SK-N-SH (cell line): ENCODE measurements at regions not wholly inside any gene's neighbourhood (a gene's known extent, or its start where the extent isn't known, plus 50 kb on each side); places are given as distances from the start of the nearest gene placed in this dataset.

Experiments used
- CTCF ChIA-PET: fragments of 300-600, 350-600 bp; formaldehyde crosslinking; extraction: SDS; loops from one replicate; lab custom pipeline; 2021; lab: Yijun Ruan, JAX
- POLR2A ChIA-PET: fragments of 350-600 bp; sonication (Branson Sonifier 250); formaldehyde crosslinking; extraction: SDS; loops from one replicate; lab custom pipeline; 2020; ENCODE audit warnings: antibody characterized with exemption, inconsistent platforms; lab: Yijun Ruan, JAX
- DNase-seq: peaks from one replicate; pipeline ENCODE4 v3.0.0; 2012
- H2AFZ ChIP-seq: fragments of 200-600 bp; sonication (generic); 2 replicates; pipeline ENCODE4 v1.8.1; 2016; ENCODE audit warnings: antibody characterized with exemption, mild to moderate bottlenecking, low read depth
- H3F3A ChIP-seq: fragments of 200-600 bp; sonication (generic); replicated peaks from 2 replicates; pipeline ENCODE3; 2016; ENCODE audit warnings: antibody characterized with exemption, mild to moderate bottlenecking; ENCODE audit not compliant: insufficient read depth
- H3K27ac ChIP-seq, 2 experiments: fragments of 200-500 bp in 1 of 2; fragments of 200-600 bp in 1 of 2; sonication (Bioruptor generic) in 1 of 2; sonication (generic), shearing (Covaris generic) in 1 of 2; 2 replicates each; pipeline versions ENCODE4 v1.5.1 to v1.6.1; 2014 to 2016; ENCODE audit warnings: low read depth in 2 of 2, inconsistent platforms in 1 of 2, low read length in 1 of 2, mild to moderate bottlenecking in 1 of 2, mixed read lengths in 1 of 2
- H3K27me3 ChIP-seq: fragments of 200-600 bp; sonication (generic), shearing (Covaris generic); 2 replicates; pipeline ENCODE4 v1.6.1; 2016; ENCODE audit warnings: mixed run types; ENCODE audit not compliant: insufficient read depth
- H3K36me3 ChIP-seq, 2 experiments: fragments of 200-500 bp in 1 of 2; fragments of 200-600 bp in 1 of 2; sonication (Bioruptor generic) in 1 of 2; sonication (generic) in 1 of 2; replicated peaks in 1 of 2; 2 replicates each; pipeline versions ENCODE3 to v1.5.1; 2014 to 2016; ENCODE audit warnings: low read length in 1 of 2, mild to moderate bottlenecking in 1 of 2; ENCODE audit not compliant: insufficient read depth in 2 of 2, control insufficient read depth in 1 of 2
- H3K4me1 ChIP-seq, 2 experiments: fragments of 200-500 bp in 1 of 2; fragments of 200-600 bp in 1 of 2; sonication (Bioruptor generic) in 1 of 2; sonication (generic), shearing (Covaris generic) in 1 of 2; 2 replicates each; pipeline versions ENCODE4 v1.5.1 to v1.6.1; 2014 to 2016; ENCODE audit warnings: low read depth in 1 of 2, low read length in 1 of 2, mixed run types in 1 of 2; ENCODE audit not compliant: insufficient read depth in 2 of 2, control insufficient read depth in 1 of 2
- H3K4me2 ChIP-seq: fragments of 200-600 bp; sonication (generic), shearing (Covaris generic); 2 replicates; pipeline ENCODE4 v1.6.1; 2017; ENCODE audit warnings: mixed run types
- H3K4me3 ChIP-seq, 2 experiments: fragments of 200-500 bp in 1 of 2; fragments of 200-600 bp in 1 of 2; sonication (Bioruptor generic) in 1 of 2; sonication (generic), shearing (Covaris generic) in 1 of 2; 2 replicates each; pipeline versions ENCODE4 v1.5.1 to v1.8.1; 2014 to 2016; ENCODE audit warnings: low read depth in 2 of 2, inconsistent platforms in 1 of 2, low read length in 1 of 2, mild to moderate bottlenecking in 1 of 2, mixed read lengths in 1 of 2, moderate library complexity in 1 of 2
- H3K79me2 ChIP-seq: fragments of 200-600 bp; sonication (generic); 2 replicates; pipeline ENCODE4 v1.8.1; 2017; ENCODE audit warnings: mild to moderate bottlenecking; ENCODE audit not compliant: insufficient read depth
- H3K9ac ChIP-seq: fragments of 200-600 bp; sonication (generic); 2 replicates; pipeline ENCODE4 v1.6.1; 2017; ENCODE audit warnings: mixed run types
- H3K9me2 ChIP-seq: fragments of 200-600 bp; sonication (generic); 2 replicates; pipeline ENCODE4 v1.6.1; 2017; ENCODE audit warnings: mixed run types
- H3K9me3 ChIP-seq: fragments of 200-600 bp; sonication (generic); 2 replicates; pipeline ENCODE4 v1.6.1; 2017; ENCODE audit warnings: mixed run types, mild to moderate bottlenecking, moderate library complexity
- H4K20me1 ChIP-seq: fragments of 200-600 bp; sonication (generic); 2 replicates; pipeline ENCODE4 v1.6.1; 2017; ENCODE audit warnings: mild to moderate bottlenecking, mixed run types; ENCODE audit not compliant: insufficient read depth
- CHD2 ChIP-seq: fragments of 150-350 bp; IDR thresholded peaks from 2 replicates; pipeline ENCODE4 v1.6.1; 2018; ENCODE audit warnings: low read length; ENCODE audit not compliant: partially characterized antibody
- CTCF ChIP-seq: fragments of 200-600 bp; sonication (generic); IDR thresholded peaks from 2 replicates; pipeline ENCODE4 v1.6.1; 2017; ENCODE audit warnings: antibody characterized with exemption, mild to moderate bottlenecking, moderate library complexity
- ELF1 ChIP-seq: IDR thresholded peaks from 2 replicates; pipeline ENCODE4 v1.4.0; 2012
- EZH2phosphoT487 ChIP-seq: fragments of 200-600 bp; sonication (generic); IDR thresholded peaks from 2 replicates; pipeline ENCODE4 v1.6.1; 2017; ENCODE audit warnings: low read depth, mixed run types, mild to moderate bottlenecking, antibody characterized with exemption, moderate library complexity, borderline replicate concordance
- FOXM1 ChIP-seq: IDR thresholded peaks from 2 replicates; pipeline ENCODE4 v1.4.0; 2012; ENCODE audit warnings: low read depth, mild to moderate bottlenecking
- GABPA ChIP-seq: IDR thresholded peaks from 2 replicates; pipeline ENCODE4 v1.4.0; 2012; ENCODE audit warnings: low read depth, mild to moderate bottlenecking
- GATA2 ChIP-seq: sonication (generic); formaldehyde crosslinking; IDR thresholded peaks from 2 replicates; pipeline ENCODE4 v1.5.0; 2020; ENCODE audit warnings: mild to moderate bottlenecking, missing genetic modification reagents
- JUND ChIP-seq: IDR thresholded peaks from 2 replicates; pipeline ENCODE4 v1.4.0; 2012
- MEF2A ChIP-seq: IDR thresholded peaks from 2 replicates; pipeline ENCODE4 v1.4.0; 2012; ENCODE audit warnings: low read depth, borderline replicate concordance
- MXI1 ChIP-seq: IDR thresholded peaks from 2 replicates; pipeline ENCODE4 v1.6.1; 2012; ENCODE audit warnings: mild to moderate bottlenecking, low read depth, low read length, improper control_type of control experiment
- POLR2AphosphoS5 ChIP-seq: IDR thresholded peaks from 2 replicates; pipeline ENCODE4 v1.6.1; 2012; ENCODE audit warnings: low read depth, low read length
- RFX5 ChIP-seq: IDR thresholded peaks from 2 replicates; pipeline ENCODE4 v1.6.1; 2012; ENCODE audit warnings: mild to moderate bottlenecking, improper control_type of control experiment, low read length
- RXRA ChIP-seq: IDR thresholded peaks from 2 replicates; pipeline ENCODE4 v1.4.0; 2012; ENCODE audit warnings: low read depth, mild to moderate bottlenecking, borderline replicate concordance
- SIN3A ChIP-seq: IDR thresholded peaks from 2 replicates; pipeline ENCODE4 v1.6.1; 2012; ENCODE audit warnings: low read depth, mild to moderate bottlenecking, low read length, moderate library complexity, borderline replicate concordance
- SMC3 ChIP-seq: IDR thresholded peaks from 2 replicates; pipeline ENCODE4 v1.6.1; 2012; ENCODE audit warnings: low read depth, low read length, improper control_type of control experiment
- TAF1 ChIP-seq: IDR thresholded peaks from 2 replicates; pipeline ENCODE4 v1.6.1; 2012; ENCODE audit warnings: low read depth, mild to moderate bottlenecking, low read length, moderate library complexity, borderline replicate concordance
- WGBS: methylation state at CpG from one replicate; pipeline ENCODE4 v1.1.6; 2017; ENCODE audit warnings: low lambda C conversion rate; 5-methylcytosine and 5-hydroxymethylcytosine counted together
- TF ChIP-seq, protein P1 (sequence below): IDR thresholded peaks from 2 replicates; pipeline ENCODE4 v1.6.1; 2012; ENCODE audit warnings: mild to moderate bottlenecking, low read depth, low read length, moderate library complexity

GRCh38 chr18:70400476-70400875 is 111.6 kb downstream of the SOCS6 start:
- 76% methylated on average over 6 of the region's 6 CpGs for WGBS
- Histone ChIP-seq H4K20me1 (no peaks in the 10 kb centered on the region), H3F3A (peaks cover 6% of the 10 kb centered on the region), H3K9me3 (no peaks in the 10 kb centered on the region), H3K9ac (no peak overlapping the region), H3K4me2 (no peak overlapping the region), H3K36me3 (no peaks in the 10 kb centered on the region), H2AFZ (no peak overlapping the region), H3K4me3 (no peak overlapping the region), H3K27me3 (no peaks in the 10 kb centered on the region), H3K9me2 (no peaks in the 10 kb centered on the region), H3K79me2 (no peaks in the 10 kb centered on the region), H3K4me1 (no peaks in the 10 kb centered on the region), H3K27ac (no peak overlapping the region)
- no peak for DNase-seq
- POLR2A ChIA-PET = no interaction called here
- CTCF ChIA-PET = no interaction called here
- no peak for TF ChIP-seq FOXM1
- no peak for TF ChIP-seq MEF2A
- no peak for TF ChIP-seq GATA2 (CRISPR knock-in tag)
- TF ChIP-seq JUND = no peak
- TF ChIP-seq RFX5 = no peak
- no peak for TF ChIP-seq POLR2AphosphoS5
- no peak for TF ChIP-seq CTCF
- TF ChIP-seq EZH2phosphoT487 = no peak
- TF ChIP-seq SIN3A = no peak
- no peak for TF ChIP-seq GABPA
- no peak for TF ChIP-seq TAF1
- no peak for TF ChIP-seq CHD2
- TF ChIP-seq RXRA = no peak
- TF ChIP-seq MXI1 = no peak

GRCh38 chr18:70398076-70398475 is 109.2 kb downstream of the SOCS6 start:
- WGBS = 84% methylated on average over 1 of the region's 1 CpG
- Histone ChIP-seq H3F3A (peaks cover 6% of the 10 kb centered on the region), H3K4me3 (no peak overlapping the region), H3K79me2 (no peaks in the 10 kb centered on the region)
- TF ChIP-seq SMC3 (no peak), FOXM1 (no peak), EZH2phosphoT487 (no peak), ELF1 (no peak)
- TF ChIP-seq, protein P1, sequence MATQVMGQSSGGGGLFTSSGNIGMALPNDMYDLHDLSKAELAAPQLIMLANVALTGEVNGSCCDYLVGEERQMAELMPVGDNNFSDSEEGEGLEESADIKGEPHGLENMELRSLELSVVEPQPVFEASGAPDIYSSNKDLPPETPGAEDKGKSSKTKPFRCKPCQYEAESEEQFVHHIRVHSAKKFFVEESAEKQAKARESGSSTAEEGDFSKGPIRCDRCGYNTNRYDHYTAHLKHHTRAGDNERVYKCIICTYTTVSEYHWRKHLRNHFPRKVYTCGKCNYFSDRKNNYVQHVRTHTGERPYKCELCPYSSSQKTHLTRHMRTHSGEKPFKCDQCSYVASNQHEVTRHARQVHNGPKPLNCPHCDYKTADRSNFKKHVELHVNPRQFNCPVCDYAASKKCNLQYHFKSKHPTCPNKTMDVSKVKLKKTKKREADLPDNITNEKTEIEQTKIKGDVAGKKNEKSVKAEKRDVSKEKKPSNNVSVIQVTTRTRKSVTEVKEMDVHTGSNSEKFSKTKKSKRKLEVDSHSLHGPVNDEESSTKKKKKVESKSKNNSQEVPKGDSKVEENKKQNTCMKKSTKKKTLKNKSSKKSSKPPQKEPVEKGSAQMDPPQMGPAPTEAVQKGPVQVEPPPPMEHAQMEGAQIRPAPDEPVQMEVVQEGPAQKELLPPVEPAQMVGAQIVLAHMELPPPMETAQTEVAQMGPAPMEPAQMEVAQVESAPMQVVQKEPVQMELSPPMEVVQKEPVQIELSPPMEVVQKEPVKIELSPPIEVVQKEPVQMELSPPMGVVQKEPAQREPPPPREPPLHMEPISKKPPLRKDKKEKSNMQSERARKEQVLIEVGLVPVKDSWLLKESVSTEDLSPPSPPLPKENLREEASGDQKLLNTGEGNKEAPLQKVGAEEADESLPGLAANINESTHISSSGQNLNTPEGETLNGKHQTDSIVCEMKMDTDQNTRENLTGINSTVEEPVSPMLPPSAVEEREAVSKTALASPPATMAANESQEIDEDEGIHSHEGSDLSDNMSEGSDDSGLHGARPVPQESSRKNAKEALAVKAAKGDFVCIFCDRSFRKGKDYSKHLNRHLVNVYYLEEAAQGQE = no peak
- TF ChIP-seq, all 33 proteins: peak for 0
- Histone ChIP-seq H3K4me1 (no peaks in the 10 kb centered on the region), H4K20me1 (no peaks in the 10 kb centered on the region), H3K9me3 (no peaks in the 10 kb centered on the region), H3K9ac (0 out of 2 replicates have a peak overlapping the region, but pooled peaks have one; percentile 18), H3K27ac (peak overlapping the region in 1 of 2 experiments; percentile 59; a peak in 2 of 4 replicates), H3K4me2 (no peak overlapping the region), H3K9me2 (no peaks in the 10 kb centered on the region), H3K27me3 (no peaks in the 10 kb centered on the region), H2AFZ (peak overlapping the region; percentile 73; the same call in 1 of the 2 replicates), H3K36me3 (no peaks in the 10 kb centered on the region)
- POLR2A ChIA-PET = no interaction called here
- DNase-seq = no peak
- CTCF ChIA-PET = no interaction called here
